ENCODE measurements at regions not wholly inside any gene's neighbourhood (a gene's known extent, or its start where the extent isn't known, plus 50 kb on each side); places are given as distances from the start of the nearest gene placed in this dataset.

- TF ChIP-seq CTCF (IDR thresholded peaks at IDR 0.05) (no peak), POLR2A (IDR thresholded peaks at IDR 0.05) (no peak)
Measured at GRCh38 chr16:58793366-58793765, 59.2 kb upstream of the GOT2 start.

All from uterus (tissue), 2 donors.